GM12878 (cell line): ENCODE measurements at regions not wholly inside any gene's neighbourhood (a gene's known extent, or its start where the extent isn't known, plus 50 kb on each side); places are given as distances from the start of the nearest gene placed in this dataset.

Source experiments
- ATAC-seq: fragments of 200-7000 bp; cut with Tn5 transposase; 3 replicates; pipeline ENCODE4 v1.9.1; 2020; ENCODE audit warnings: mild to moderate bottlenecking, moderate library complexity
- BruUV-seq: library from RNA; stranded (reverse); fragments of 400-500 nt; replicated peaks from 2 replicates; lab custom pipeline; 2021; lab: Mats Ljungman, UMichigan
- CTCF ChIA-PET: fragments of 300-600 bp; sonication (Branson Sonifier 250); formaldehyde crosslinking; extraction: SDS; loops from one replicate; lab custom pipeline; 2021; ENCODE audit warnings: inconsistent platforms; lab: Yijun Ruan, JAX
- POLR2A ChIA-PET: fragments of 350-600 bp; formaldehyde crosslinking; extraction: SDS; loops from one replicate; lab custom pipeline; 2021; ENCODE audit warnings: inconsistent platforms; lab: Charles Lee
- RAD21 ChIA-PET: fragments of 300-600 bp; sonication (Branson Sonifier 250); formaldehyde crosslinking; loops from one replicate; lab custom pipeline; 2023; ENCODE audit warnings: antibody characterized with exemption; ENCODE audit not compliant: unreplicated experiment; lab: Charles Lee
- SMC1A ChIA-PET: fragments of 300-600 bp; sonication (Branson Sonifier 250); formaldehyde crosslinking; loops from one replicate; lab custom pipeline; 2023; ENCODE audit not compliant: unreplicated experiment, uncharacterized antibody; lab: Charles Lee
- DNase-seq: peaks from one replicate; pipeline ENCODE4 v3.0.0-alpha.2; 2011; ENCODE audit warnings: low read depth, low spot score
- FAIRE-seq: peaks from 3 replicates; lab custom pipeline; 2011; peaks lifted over from hg19 to GRCh38; lab: Jason Lieb, UNC
- H2AFZ ChIP-seq: 2 replicates; pipeline ENCODE4 v1.6.0; 2011; ENCODE audit warnings: low read depth, low read length, control low read depth; ENCODE audit not compliant: control insufficient read depth
- H3K27ac ChIP-seq: 2 replicates; pipeline ENCODE4 v1.5.1; 2011; ENCODE audit warnings: control low read depth; ENCODE audit not compliant: control insufficient read depth, insufficient read depth
- H3K27me3 ChIP-seq, 2 experiments: replicated peaks in 1 of 2; 2 replicates each; pipeline versions ENCODE4 v1.6.0 to v1.6.1; 2011; ENCODE audit warnings: low read length in 1 of 2; ENCODE audit not compliant: control insufficient read depth in 2 of 2, insufficient read depth in 2 of 2
- H3K36me3 ChIP-seq, 2 experiments: 2 replicates each; pipeline ENCODE4 v1.5.1; 2011; ENCODE audit warnings: low read length in 1 of 2; ENCODE audit not compliant: control insufficient read depth in 2 of 2, insufficient read depth in 2 of 2
- H3K4me1 ChIP-seq: 2 replicates; pipeline ENCODE4 v1.6.1; 2011; ENCODE audit warnings: mild to moderate bottlenecking, low read length, moderate library complexity, mixed read lengths; ENCODE audit not compliant: control insufficient read depth, insufficient read depth
- H3K4me2 ChIP-seq: 2 replicates; pipeline ENCODE4 v1.6.0; 2011; ENCODE audit warnings: control low read depth; ENCODE audit not compliant: control insufficient read depth, insufficient read depth
- H3K4me3 ChIP-seq: fragments of 200-600 bp; sonication (generic); 2 replicates; pipeline ENCODE4 v1.5.1; 2016
- H3K79me2 ChIP-seq: 2 replicates; pipeline ENCODE4 v1.6.0; 2011; ENCODE audit warnings: low read length; ENCODE audit not compliant: control insufficient read depth, insufficient read depth
- H3K9ac ChIP-seq: 2 replicates; pipeline ENCODE4 v1.8.0; 2011; ENCODE audit warnings: low read length, control low read depth, mixed read lengths; ENCODE audit not compliant: control insufficient read depth, insufficient read depth
- H3K9me3 ChIP-seq: replicated peaks from 3 replicates; pipeline ENCODE4 v1.5.1; 2011; ENCODE audit warnings: mild to moderate bottlenecking, low read length; ENCODE audit not compliant: control insufficient read depth, insufficient read depth
- H4K20me1 ChIP-seq: 2 replicates; pipeline ENCODE4 v1.6.0; 2011; ENCODE audit not compliant: control insufficient read depth, insufficient read depth
- ASH2L ChIP-seq: fragments of 300-600, 200-600 bp; sonication (generic); IDR thresholded peaks from 2 replicates; pipeline ENCODE4 v1.6.1; 2017; ENCODE audit warnings: low read depth, mild to moderate bottlenecking, borderline replicate concordance
- HDGF ChIP-seq: fragments of 450-650 bp; IDR thresholded peaks from 2 replicates; pipeline ENCODE4 v1.6.1; 2016; ENCODE audit warnings: antibody characterized with exemption
- NR2C1 ChIP-seq: fragments of 450-650 bp; IDR thresholded peaks from 2 replicates; pipeline ENCODE4 v1.6.1; 2017; ENCODE audit warnings: antibody characterized with exemption, mild to moderate bottlenecking, moderate library complexity
- PAX5 ChIP-seq: IDR thresholded peaks from 2 replicates; pipeline ENCODE4 v1.6.1; 2011; ENCODE audit warnings: low read depth, low read length, borderline replicate concordance
- POLR2AphosphoS2 ChIP-seq: IDR thresholded peaks from 2 replicates; pipeline ENCODE4 v1.6.1; 2011; ENCODE audit warnings: low read depth, mild to moderate bottlenecking, low read length, improper control_type of control experiment, moderate library complexity
- SMC3 ChIP-seq: IDR thresholded peaks from 2 replicates; pipeline ENCODE4 v1.6.1; 2011; ENCODE audit warnings: low read length, improper control_type of control experiment, borderline replicate concordance
- SUPT20H ChIP-seq: IDR thresholded peaks from 2 replicates; pipeline ENCODE4 v1.6.1; 2011; ENCODE audit warnings: low read depth, mild to moderate bottlenecking, low read length, moderate library complexity, borderline replicate concordance; ENCODE audit not compliant: control insufficient read depth
- WGBS: methylation state at CpG from one replicate; pipeline ENCODE4 v1.1.6; 2016; ENCODE audit warnings: low lambda C conversion rate; ENCODE audit not compliant: insufficient replicate concordance, insufficient coverage; ENCODE audit errors: missing lambda C conversion rate; 5-methylcytosine and 5-hydroxymethylcytosine counted together
- in situ Hi-C: fragments of 300-500 bp; cut with MboI; formaldehyde crosslinking; loops from 9 replicates; pipeline ENCODE4 v1.14.3; 2018; ENCODE audit warnings: mixed read lengths
- intact Hi-C: fragments of 100-400 bp; cut with micrococcal nuclease; formaldehyde crosslinking; loops from one replicate; pipeline ENCODE4 v1.14.2; 2022; ENCODE audit not compliant: unreplicated experiment

DNA sequence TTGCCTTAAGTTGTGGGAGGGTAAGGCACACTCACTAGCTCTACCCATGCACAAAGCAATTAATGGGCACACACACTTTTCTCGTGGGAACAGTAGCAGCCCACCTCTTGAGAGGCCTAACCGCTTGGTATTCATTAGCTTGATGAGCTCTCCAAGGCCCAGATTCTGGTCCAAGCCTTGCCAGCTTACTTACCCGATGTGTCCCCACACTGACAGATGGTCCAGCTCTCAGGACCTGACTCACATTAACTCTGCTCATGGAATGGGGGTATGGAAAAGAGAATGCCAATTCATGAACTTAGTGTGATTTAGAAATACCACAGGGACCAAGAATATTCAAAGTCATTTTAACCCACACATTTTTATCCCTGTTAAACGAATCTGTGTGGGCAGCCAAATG is 106.8 kb upstream of the CACHD1 start:
- Histone ChIP-seq H3K4me3 (no peak overlapping the region), H3K27me3 (no peaks in the 10 kb centered on the region; a peak in 2 of 4 replicates), H3K4me1 (no peaks in the 10 kb centered on the region), H3K4me2 (no peak overlapping the region), H4K20me1 (no peaks in the 10 kb centered on the region), H3K9me3 (no peaks in the 10 kb centered on the region), H3K27ac (no peak overlapping the region), H3K79me2 (no peaks in the 10 kb centered on the region), H3K9ac (no peak overlapping the region), H2AFZ (no peak overlapping the region), H3K36me3 (no peaks in the 10 kb centered on the region)
- BruUV-seq, result no TSS peak
- RAD21 ChIA-PET, result no interaction called here
- intact Hi-C loops, result no loop called here
- no peak for TF ChIP-seq POLR2AphosphoS2
- no peak for TF ChIP-seq SUPT20H
- TF ChIP-seq ASH2L, result no peak
- no peak for TF ChIP-seq HDGF
- SMC1A ChIA-PET, result no interaction called here
- POLR2A ChIA-PET, result no interaction called here
- no peak for ATAC-seq
- FAIRE-seq, result no peak
- CTCF ChIA-PET, result no interaction called here
- no peak for DNase-seq
- in situ Hi-C loops, result no loop called here
- WGBS, result 2% methylated on average over 4 of the region's 4 CpGs

DNA sequence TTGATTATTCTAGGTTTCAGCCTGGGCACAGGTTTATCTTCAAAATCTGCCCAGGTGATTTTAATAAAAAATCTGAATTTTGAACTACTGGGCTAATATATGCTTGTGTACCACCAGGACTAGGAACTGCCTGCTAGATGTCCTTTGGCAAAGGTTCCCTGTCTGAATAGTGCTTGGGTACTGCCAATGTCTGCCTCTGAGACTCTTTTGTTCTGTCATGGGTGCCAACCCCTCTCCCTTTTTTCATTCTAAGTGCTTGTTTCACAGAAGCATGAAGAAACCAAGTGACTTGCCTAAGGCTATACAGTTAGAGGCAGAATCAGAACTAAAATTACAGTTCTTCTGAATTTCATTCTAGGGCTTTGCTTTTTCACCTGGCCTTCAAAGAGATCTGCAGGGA is 106.3 kb upstream of the CACHD1 start:
- no peak for ATAC-seq
- in situ Hi-C loops, result no loop called here

More for the DNA sequence above, 106.3 kb upstream of the CACHD1 start:
- ChIA-PET RAD21 (no interaction called here), SMC1A (no interaction called here), CTCF (no interaction called here), POLR2A (no interaction called here)
- H3K4me2 ChIP-seq, result no peak overlapping the region
- no peak overlapping the region for H2AFZ ChIP-seq
- DNase-seq, result no peak
- no peaks in the 10 kb centered on the region for H3K79me2 ChIP-seq
- no peaks in the 10 kb centered on the region; a peak in 2 of 4 replicates for H3K27me3 ChIP-seq
- no peaks in the 10 kb centered on the region for H3K36me3 ChIP-seq
- H4K20me1 ChIP-seq, result no peaks in the 10 kb centered on the region
- TF ChIP-seq PAX5 (no peak), NR2C1 (no peak), SMC3 (no peak)
- no TSS peak for BruUV-seq
- no peak for FAIRE-seq
- no peak overlapping the region for H3K9ac ChIP-seq
- no peak overlapping the region for H3K4me3 ChIP-seq
- no peak overlapping the region for H3K27ac ChIP-seq
- no peaks in the 10 kb centered on the region for H3K4me1 ChIP-seq
- no peaks in the 10 kb centered on the region for H3K9me3 ChIP-seq
- intact Hi-C loops, result no loop called here
